Keratinocyte (primary cell): ENCODE measurements at regions not wholly inside any gene's neighbourhood (a gene's known extent, or its start where the extent isn't known, plus 50 kb on each side); places are given as distances from the start of the nearest gene placed in this dataset.

Experiments used
- DNase-seq: peaks from one replicate; pipeline ENCODE4 v3.0.0-alpha.2; 2011; ENCODE audit warnings: low read depth, missing footprints, low spot score
- FAIRE-seq: peaks from 2 replicates; lab custom pipeline; 2011; peaks lifted over from hg19 to GRCh38; lab: Jason Lieb, UNC
- H2AFZ ChIP-seq: 2 replicates; pipeline ENCODE4 v1.6.0; 2012; ENCODE audit warnings: low read length, control low read depth, inconsistent platforms; ENCODE audit not compliant: control insufficient read depth
- H3K27ac ChIP-seq: 2 replicates; pipeline ENCODE4 v1.5.1; 2011; ENCODE audit warnings: low read length; ENCODE audit not compliant: control insufficient read depth, insufficient read depth
- H3K27me3 ChIP-seq: 3 replicates; pipeline ENCODE4 v1.6.0; 2011; ENCODE audit warnings: low read length; ENCODE audit not compliant: control insufficient read depth, insufficient read depth; ENCODE audit errors: extremely low read depth
- H3K36me3 ChIP-seq, 2 experiments: 2 replicates in 1 of 2; 3 replicates in 1 of 2; pipeline ENCODE4 v1.5.1; 2011; ENCODE audit warnings: low read length in 2 of 2, mild to moderate bottlenecking in 1 of 2; ENCODE audit not compliant: control insufficient read depth in 2 of 2, insufficient read depth in 2 of 2; ENCODE audit errors: extremely low read depth in 1 of 2
- H3K4me1 ChIP-seq: 3 replicates; pipeline ENCODE4 v1.5.1; 2011; ENCODE audit warnings: low read length; ENCODE audit not compliant: control insufficient read depth, insufficient read depth; ENCODE audit errors: extremely low read depth
- H3K4me2 ChIP-seq: 3 replicates; pipeline ENCODE4 v1.6.0; 2011; ENCODE audit warnings: low read depth, low read length; ENCODE audit not compliant: control insufficient read depth, insufficient read depth; ENCODE audit errors: extremely low read depth
- H3K4me3 ChIP-seq, 3 experiments: fragments of 200-600 bp in 1 of 3; sonication (generic) in 1 of 3; 2 replicates in 2 of 3; 3 replicates in 1 of 3; pipeline ENCODE4 v1.5.1; 2011 to 2016; ENCODE audit warnings: low read length in 3 of 3, mild to moderate bottlenecking in 3 of 3, control low read depth in 2 of 3, inconsistent platforms in 1 of 3, low read depth in 1 of 3, mixed read lengths in 1 of 3, mixed run types in 1 of 3, moderate library complexity in 1 of 3; ENCODE audit not compliant: control insufficient read depth in 2 of 3, insufficient read depth in 2 of 3; ENCODE audit errors: extremely low read depth in 1 of 3
- H3K79me2 ChIP-seq: 2 replicates; pipeline ENCODE4 v1.6.0; 2012; ENCODE audit warnings: low read length; ENCODE audit not compliant: control insufficient read depth, insufficient read depth
- H3K9ac ChIP-seq: 3 replicates; pipeline ENCODE4 v1.6.0; 2011; ENCODE audit warnings: low read length; ENCODE audit not compliant: control insufficient read depth, insufficient read depth; ENCODE audit errors: extremely low read depth
- H3K9me1 ChIP-seq: 3 replicates; pipeline ENCODE4 v1.6.0; 2011; ENCODE audit warnings: low read length; ENCODE audit not compliant: control insufficient read depth, insufficient read depth; ENCODE audit errors: extremely low read depth
- H3K9me3 ChIP-seq: 2 replicates; pipeline ENCODE4 v1.5.1; 2012; ENCODE audit warnings: low read depth, low read length; ENCODE audit not compliant: control insufficient read depth
- H4K20me1 ChIP-seq: 3 replicates; pipeline ENCODE4 v1.6.0; 2011; ENCODE audit warnings: low read length; ENCODE audit not compliant: control insufficient read depth, insufficient read depth; ENCODE audit errors: extremely low read depth
- EZH2 ChIP-seq: IDR thresholded peaks from one replicate; pipeline ENCODE4 v1.6.1; 2012; ENCODE audit warnings: inconsistent platforms, mild to moderate bottlenecking, low read length, moderate library complexity
- dilution Hi-C: fragments of 300-500 bp; cut with MboI; formaldehyde crosslinking; loops from one replicate; pipeline ENCODE4 v1.7.0; 2020; ENCODE audit warnings: low sequenced_read_pairs; ENCODE audit not compliant: extremely low pct_ligation_motif_present
- TF ChIP-seq, protein P1 (sequence below), 3 experiments: IDR thresholded peaks in 1 of 3; conservative IDR thresholded peaks in 1 of 3; optimal IDR thresholded peaks in 1 of 3; 2 replicates in 2 of 3; 3 replicates in 1 of 3; pipeline versions ENCODE3 to v1.5.1; 2011; ENCODE audit warnings: low read length in 3 of 3, mild to moderate bottlenecking in 3 of 3, moderate library complexity in 2 of 3, control low read depth in 1 of 3, inconsistent platforms in 1 of 3; ENCODE audit not compliant: insufficient read depth in 2 of 3; ENCODE audit errors: extremely low read depth in 1 of 3

DNA sequence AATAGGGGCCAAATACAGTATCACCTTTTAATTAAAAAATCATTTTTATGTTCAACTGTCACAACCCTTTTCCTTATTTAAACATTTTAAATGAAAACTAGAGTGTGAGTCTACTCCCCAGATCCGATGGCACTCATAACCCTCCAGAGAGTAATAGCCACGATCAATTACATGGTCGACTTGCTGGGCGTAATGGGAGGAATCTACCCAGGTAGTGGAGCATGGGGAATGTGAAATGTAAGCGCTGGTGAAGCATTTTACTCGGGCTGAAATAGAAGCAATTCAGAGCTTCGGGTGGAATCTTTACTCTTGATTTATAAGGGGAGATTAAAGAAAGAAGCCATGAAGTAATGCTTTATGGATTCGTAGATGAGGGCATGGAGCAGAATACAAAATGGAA, 321.9 kb downstream of the ACTR3B start:
- H4K20me1 ChIP-seq, result no peaks in the 10 kb centered on the region
- H3K27me3 ChIP-seq, result no peaks in the 10 kb centered on the region
- FAIRE-seq (no peak), DNase-seq (no peak)
- H3K79me2 ChIP-seq, result no peaks in the 10 kb centered on the region
- no peaks in the 10 kb centered on the region for H3K4me1 ChIP-seq
- H3K27ac ChIP-seq, result no peak overlapping the region
- dilution Hi-C loops, result no loop called here
- peaks cover 2% of the 10 kb centered on the region for H3K9me3 ChIP-seq
- no peak overlapping the region for H3K4me3 ChIP-seq
- no peak overlapping the region for H3K4me2 ChIP-seq
- no peak overlapping the region for H2AFZ ChIP-seq
- no peak overlapping the region for H3K9ac ChIP-seq
- no peaks in the 10 kb centered on the region for H3K9me1 ChIP-seq
- TF ChIP-seq, protein P1, sequence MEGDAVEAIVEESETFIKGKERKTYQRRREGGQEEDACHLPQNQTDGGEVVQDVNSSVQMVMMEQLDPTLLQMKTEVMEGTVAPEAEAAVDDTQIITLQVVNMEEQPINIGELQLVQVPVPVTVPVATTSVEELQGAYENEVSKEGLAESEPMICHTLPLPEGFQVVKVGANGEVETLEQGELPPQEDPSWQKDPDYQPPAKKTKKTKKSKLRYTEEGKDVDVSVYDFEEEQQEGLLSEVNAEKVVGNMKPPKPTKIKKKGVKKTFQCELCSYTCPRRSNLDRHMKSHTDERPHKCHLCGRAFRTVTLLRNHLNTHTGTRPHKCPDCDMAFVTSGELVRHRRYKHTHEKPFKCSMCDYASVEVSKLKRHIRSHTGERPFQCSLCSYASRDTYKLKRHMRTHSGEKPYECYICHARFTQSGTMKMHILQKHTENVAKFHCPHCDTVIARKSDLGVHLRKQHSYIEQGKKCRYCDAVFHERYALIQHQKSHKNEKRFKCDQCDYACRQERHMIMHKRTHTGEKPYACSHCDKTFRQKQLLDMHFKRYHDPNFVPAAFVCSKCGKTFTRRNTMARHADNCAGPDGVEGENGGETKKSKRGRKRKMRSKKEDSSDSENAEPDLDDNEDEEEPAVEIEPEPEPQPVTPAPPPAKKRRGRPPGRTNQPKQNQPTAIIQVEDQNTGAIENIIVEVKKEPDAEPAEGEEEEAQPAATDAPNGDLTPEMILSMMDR (optimal IDR thresholded peaks at IDR 0.05 in 1 of 3, IDR thresholded peaks at IDR 0.05 in 1 of 3, conservative IDR thresholded peaks at IDR 0.05 in 1 of 3; ENCODE audit: extremely low read depth in 1 of 3, insufficient read depth in 2 of 3, low read length in 3 of 3), result no peak
- TF ChIP-seq EZH2, result no peak
- H3K36me3 ChIP-seq, result no peaks in the 10 kb centered on the region

DNA sequence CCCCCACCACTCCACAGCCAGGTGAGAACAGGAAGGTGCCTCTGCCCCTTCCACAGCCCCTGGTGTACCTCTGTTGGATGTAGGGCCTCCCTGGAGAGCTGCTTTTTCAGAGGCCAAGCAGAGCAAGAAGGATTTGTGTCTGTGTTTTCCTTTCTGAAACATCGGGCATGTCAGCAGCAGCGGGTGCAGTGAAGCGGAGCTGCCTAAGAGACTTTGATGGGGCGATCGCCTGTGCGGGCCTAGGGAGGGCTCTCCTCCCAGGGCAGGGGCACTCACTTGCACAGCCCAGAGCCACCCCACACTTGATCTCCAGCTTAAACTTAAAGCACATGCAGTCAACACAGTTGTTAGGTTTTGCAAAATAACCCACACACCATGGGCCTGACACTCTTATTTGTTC, 324.7 kb downstream of the ACTR3B start:
- H3K9me3 ChIP-seq, result peaks cover 2% of the 10 kb centered on the region
- H4K20me1 ChIP-seq, result no peaks in the 10 kb centered on the region
- H2AFZ ChIP-seq, result no peak overlapping the region
- no peak overlapping the region for H3K4me2 ChIP-seq
- H3K9ac ChIP-seq, result no peak overlapping the region
- H3K4me3 ChIP-seq, result no peak overlapping the region
- H3K36me3 ChIP-seq, result no peaks in the 10 kb centered on the region
- no peak for DNase-seq
- H3K79me2 ChIP-seq, result no peaks in the 10 kb centered on the region
- no peak overlapping the region for H3K27ac ChIP-seq
- no peaks in the 10 kb centered on the region for H3K9me1 ChIP-seq
- no peak for FAIRE-seq
- H3K27me3 ChIP-seq, result no peaks in the 10 kb centered on the region
- no peaks in the 10 kb centered on the region for H3K4me1 ChIP-seq
- dilution Hi-C loops, result no loop called here
- TF ChIP-seq, protein P1 (optimal IDR thresholded peaks at IDR 0.05 in 1 of 3, IDR thresholded peaks at IDR 0.05 in 1 of 3, conservative IDR thresholded peaks at IDR 0.05 in 1 of 3; ENCODE audit: extremely low read depth in 1 of 3, insufficient read depth in 2 of 3, low read length in 3 of 3), result no peak
- TF ChIP-seq EZH2, result no peak
